RWPE2 (cell line): ENCODE measurements at regions not wholly inside any gene's neighbourhood (a gene's known extent, or its start where the extent isn't known, plus 50 kb on each side); places are given as distances from the start of the nearest gene placed in this dataset.

Experiments used
- ATAC-seq: fragments of 200-7000 bp; cut with Tn5 transposase; 3 replicates; pipeline ENCODE4 v1.9.1; 2021; ENCODE audit warnings: low read depth
- DNase-seq: peaks from one replicate; pipeline ENCODE4 v3.0.0-alpha.2; 2020; ENCODE audit warnings: low spot score
- H3K27ac ChIP-seq: fragments of 450-650 bp; 2 replicates; pipeline ENCODE4 v1.5.1; 2017; ENCODE audit warnings: mild to moderate bottlenecking; ENCODE audit not compliant: poor library complexity, severe bottlenecking
- H3K27me3 ChIP-seq: fragments of 250-450 bp; sonication (Bioruptor Pico); 2 replicates; pipeline ENCODE4 v1.5.1; 2021; ENCODE audit warnings: mild to moderate bottlenecking, moderate library complexity; ENCODE audit not compliant: insufficient read depth, poor library complexity, severe bottlenecking
- H3K36me3 ChIP-seq: fragments of 250-450 bp; sonication (Bioruptor Pico); 2 replicates; pipeline ENCODE4 v1.5.1; 2020; ENCODE audit warnings: low read depth, mild to moderate bottlenecking, moderate library complexity
- H3K4me1 ChIP-seq: fragments of 250-450 bp; sonication (Bioruptor Pico); 2 replicates; pipeline ENCODE4 v1.5.1; 2021; ENCODE audit warnings: mild to moderate bottlenecking, moderate library complexity; ENCODE audit not compliant: insufficient read depth, poor library complexity, severe bottlenecking
- H3K4me3 ChIP-seq: fragments of 250-450 bp; sonication (Bioruptor Pico); 2 replicates; pipeline ENCODE4 v1.5.1; 2021; ENCODE audit warnings: mild to moderate bottlenecking, moderate library complexity; ENCODE audit not compliant: severe bottlenecking
- H3K9me3 ChIP-seq: fragments of 250-450 bp; sonication (Bioruptor Pico); 2 replicates; pipeline ENCODE4 v1.5.1; 2021; ENCODE audit warnings: mild to moderate bottlenecking, moderate library complexity; ENCODE audit not compliant: severe bottlenecking
- TF ChIP-seq, protein P1 (sequence below): fragments of 450-650 bp; IDR thresholded peaks from one replicate; pipeline ENCODE4 v1.5.1; 2017; ENCODE audit warnings: mild to moderate bottlenecking, moderate library complexity; ENCODE audit not compliant: poor library complexity, severe bottlenecking

DNA sequence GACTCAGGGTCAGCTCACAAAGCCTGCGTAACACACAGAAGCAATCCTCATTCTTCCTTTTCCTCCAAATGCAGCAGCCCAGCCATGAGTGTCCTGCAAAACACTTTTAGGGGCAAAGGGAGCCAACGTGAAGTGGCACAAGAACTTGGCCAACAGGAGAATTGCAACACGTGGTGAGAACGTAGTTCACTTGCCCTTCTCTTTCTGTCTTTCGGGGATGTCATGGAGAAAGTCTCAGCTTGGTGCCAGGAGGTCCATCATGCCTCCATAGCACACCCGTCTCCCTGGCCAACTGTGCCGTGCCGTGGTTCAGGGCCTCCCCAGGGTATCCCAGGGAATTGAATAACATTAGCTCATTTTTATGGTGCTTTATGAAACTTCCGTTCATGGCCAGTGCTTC, 98.5 kb upstream of the ANO1 start:
- Histone ChIP-seq H3K4me1 (no peaks in the 10 kb centered on the region), H3K36me3 (no peaks in the 10 kb centered on the region), H3K9me3 (no peaks in the 10 kb centered on the region), H3K27ac (no peak overlapping the region), H3K4me3 (no peak overlapping the region), H3K27me3 (peaks cover 3% of the 10 kb centered on the region)
- ATAC-seq, result no peak
- DNase-seq, result no peak
- TF ChIP-seq, protein P1, sequence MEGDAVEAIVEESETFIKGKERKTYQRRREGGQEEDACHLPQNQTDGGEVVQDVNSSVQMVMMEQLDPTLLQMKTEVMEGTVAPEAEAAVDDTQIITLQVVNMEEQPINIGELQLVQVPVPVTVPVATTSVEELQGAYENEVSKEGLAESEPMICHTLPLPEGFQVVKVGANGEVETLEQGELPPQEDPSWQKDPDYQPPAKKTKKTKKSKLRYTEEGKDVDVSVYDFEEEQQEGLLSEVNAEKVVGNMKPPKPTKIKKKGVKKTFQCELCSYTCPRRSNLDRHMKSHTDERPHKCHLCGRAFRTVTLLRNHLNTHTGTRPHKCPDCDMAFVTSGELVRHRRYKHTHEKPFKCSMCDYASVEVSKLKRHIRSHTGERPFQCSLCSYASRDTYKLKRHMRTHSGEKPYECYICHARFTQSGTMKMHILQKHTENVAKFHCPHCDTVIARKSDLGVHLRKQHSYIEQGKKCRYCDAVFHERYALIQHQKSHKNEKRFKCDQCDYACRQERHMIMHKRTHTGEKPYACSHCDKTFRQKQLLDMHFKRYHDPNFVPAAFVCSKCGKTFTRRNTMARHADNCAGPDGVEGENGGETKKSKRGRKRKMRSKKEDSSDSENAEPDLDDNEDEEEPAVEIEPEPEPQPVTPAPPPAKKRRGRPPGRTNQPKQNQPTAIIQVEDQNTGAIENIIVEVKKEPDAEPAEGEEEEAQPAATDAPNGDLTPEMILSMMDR, result no peak

DNA sequence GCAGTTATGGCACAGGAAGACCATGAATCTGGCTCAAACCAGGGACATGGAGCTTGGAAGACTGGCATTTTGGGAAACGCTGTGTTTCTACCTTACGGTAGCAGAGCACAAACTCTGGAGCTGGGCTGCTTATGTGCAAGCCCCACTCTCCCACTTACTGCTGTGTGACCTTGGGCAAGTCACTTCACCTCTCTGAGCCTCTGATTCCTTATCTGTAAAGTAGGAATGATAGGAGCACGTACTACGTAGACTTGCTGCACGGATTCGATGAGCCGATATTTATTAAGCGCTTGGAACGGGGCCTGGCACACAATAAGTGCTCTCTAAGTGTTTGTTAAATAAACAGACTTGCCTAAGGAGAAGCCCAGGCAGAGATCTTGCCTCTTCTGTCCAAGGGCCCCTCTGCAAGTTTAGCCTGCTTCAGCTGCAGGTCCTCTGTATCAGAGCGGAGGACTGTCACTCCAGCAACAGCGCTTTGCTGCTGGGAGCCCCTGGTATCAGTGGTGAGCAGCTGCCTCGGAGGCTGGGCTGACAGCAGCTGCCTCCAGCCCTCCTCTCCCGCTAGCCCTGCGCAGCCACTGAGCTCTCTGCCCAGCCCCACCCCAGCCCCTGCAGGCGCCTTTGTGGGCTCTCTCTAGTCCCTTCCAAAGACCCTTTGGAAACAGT, 96.9 kb upstream of the ANO1 start:
- TF ChIP-seq, protein P1, result no peak
- Histone ChIP-seq H3K4me1 (no peaks in the 10 kb centered on the region), H3K27me3 (peaks cover 19% of the 10 kb centered on the region), H3K4me3 (no peak overlapping the region), H3K36me3 (no peaks in the 10 kb centered on the region), H3K27ac (no peak overlapping the region), H3K9me3 (no peaks in the 10 kb centered on the region)
- DNase-seq, result no peak
- ATAC-seq, result no peak

DNA sequence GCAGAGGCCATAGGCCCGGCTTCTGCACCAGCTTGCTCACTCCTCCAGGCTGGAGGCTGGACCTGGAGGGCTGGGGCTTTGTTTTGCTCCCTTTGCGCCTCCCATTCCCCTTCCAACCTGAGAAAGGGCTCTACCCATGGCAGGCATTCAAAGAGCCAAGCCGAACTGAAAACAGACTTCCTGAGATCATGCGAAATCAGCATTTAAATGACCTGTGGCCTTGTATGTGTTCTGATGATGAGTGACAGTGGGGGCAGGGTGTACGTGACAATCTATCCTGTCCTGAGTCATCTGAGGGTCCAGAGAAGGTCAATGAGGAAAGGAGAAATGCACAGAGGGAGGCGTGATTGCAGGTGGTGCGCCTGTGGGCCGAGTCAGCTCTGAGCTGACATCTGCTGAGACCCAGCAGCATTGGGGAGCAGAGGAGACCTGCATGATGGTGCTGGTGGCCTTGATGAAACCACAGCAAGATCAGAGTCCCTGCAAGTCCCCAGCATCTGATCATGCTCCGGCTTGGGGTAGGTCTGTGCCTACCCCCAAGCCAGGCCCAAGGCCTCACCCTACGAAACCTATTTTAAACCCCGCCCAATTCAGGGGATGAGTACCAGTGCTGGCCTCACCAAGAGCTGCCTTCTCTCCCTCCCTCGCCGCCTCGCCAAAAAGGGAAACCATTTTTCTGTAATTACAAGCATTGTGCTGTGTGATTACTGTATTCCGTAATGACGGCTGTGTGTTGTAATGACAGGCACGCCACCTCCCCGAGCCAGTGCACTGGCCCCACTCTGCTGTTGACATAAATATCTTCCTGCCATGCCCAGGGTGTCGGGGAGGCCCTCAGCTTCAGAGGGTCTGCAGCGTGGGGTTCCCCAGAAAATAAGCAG, 95.2 kb upstream of the ANO1 start:
- DNase-seq (no peak), ATAC-seq (no peak)
- H3K4me1 ChIP-seq, result no peaks in the 10 kb centered on the region
- no peak overlapping the region for H3K4me3 ChIP-seq
- TF ChIP-seq, protein P1, result no peak
- no peaks in the 10 kb centered on the region for H3K36me3 ChIP-seq
- no peaks in the 10 kb centered on the region for H3K9me3 ChIP-seq
- no peak overlapping the region for H3K27ac ChIP-seq
- H3K27me3 ChIP-seq, result peaks cover 23% of the 10 kb centered on the region

DNA sequence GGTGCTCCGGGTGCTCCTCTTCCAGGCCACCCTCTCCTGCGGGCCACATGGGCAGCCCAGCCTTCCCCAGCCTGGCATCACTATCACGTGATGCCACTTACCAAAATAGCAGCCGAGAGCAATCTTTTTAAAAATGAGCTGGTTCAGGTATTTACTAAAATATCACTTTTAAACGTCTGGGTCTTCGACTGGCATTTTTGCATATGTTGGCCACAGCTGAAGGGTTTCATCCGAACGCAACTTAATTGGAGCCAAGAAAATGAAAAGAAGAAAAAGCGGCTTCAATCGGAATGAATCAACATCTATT, 94.6 kb upstream of the ANO1 start:
- Histone ChIP-seq H3K4me1 (no peaks in the 10 kb centered on the region), H3K9me3 (no peaks in the 10 kb centered on the region), H3K36me3 (no peaks in the 10 kb centered on the region), H3K27ac (no peak overlapping the region), H3K27me3 (peaks cover 23% of the 10 kb centered on the region), H3K4me3 (no peak overlapping the region)
- DNase-seq (no peak), ATAC-seq (no peak)
- TF ChIP-seq, protein P1, result no peak

DNA sequence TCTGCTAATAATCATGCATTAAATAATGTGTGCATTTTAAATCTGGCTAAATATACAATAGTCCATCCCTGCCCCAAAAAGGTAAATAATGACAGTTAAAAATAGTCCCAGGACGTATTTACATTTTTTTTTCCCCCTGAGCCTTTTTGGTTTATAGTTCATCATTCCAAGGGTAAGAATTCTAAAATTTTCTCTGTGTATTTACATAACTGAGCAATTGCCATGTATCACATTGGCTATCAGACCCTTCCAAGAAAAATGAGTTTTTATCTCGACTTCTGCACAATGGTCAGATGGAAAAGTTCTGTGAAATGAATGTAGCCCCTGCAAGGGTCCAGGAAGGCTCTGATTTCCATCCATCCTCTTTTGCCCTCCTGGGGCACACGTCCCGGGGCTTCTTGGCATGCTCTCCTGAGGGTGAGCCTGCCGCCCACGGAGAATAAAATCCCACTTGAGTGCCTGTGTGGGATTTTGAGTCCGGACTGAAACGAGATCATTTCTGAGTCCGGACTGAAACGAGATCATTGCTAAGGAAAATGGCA, 94.1 kb upstream of the ANO1 start:
- ATAC-seq (no peak), DNase-seq (no peak)
- no peak overlapping the region for H3K27ac ChIP-seq
- H3K4me3 ChIP-seq, result no peak overlapping the region
- no peaks in the 10 kb centered on the region for H3K36me3 ChIP-seq
- H3K9me3 ChIP-seq, result no peaks in the 10 kb centered on the region
- no peaks in the 10 kb centered on the region for H3K4me1 ChIP-seq
- peaks cover 23% of the 10 kb centered on the region for H3K27me3 ChIP-seq
- TF ChIP-seq, protein P1, result no peak
